GM12865 (cell line): ENCODE measurements at regions not wholly inside any gene's neighbourhood (a gene's known extent, or its start where the extent isn't known, plus 50 kb on each side); places are given as distances from the start of the nearest gene placed in this dataset.
"Not testable (repeated sequence)": the region's sequence is repeated elsewhere in the genome, so short reads cannot be mapped to it uniquely, and the experiment has no call there.

Experiments used
- DNase-seq: peaks from one replicate; pipeline ENCODE4 v3.0.0; 2010; ENCODE audit warnings: low read depth
- H3K4me3 ChIP-seq: 2 replicates; pipeline ENCODE4 v1.5.1; 2011; ENCODE audit warnings: mild to moderate bottlenecking, low read depth, low read length, control low read depth
- TF ChIP-seq, protein P1 (sequence below): IDR thresholded peaks from 2 replicates; pipeline ENCODE4 v1.5.1; 2011; ENCODE audit warnings: low read length, control low read depth, low read depth, inconsistent platforms; ENCODE audit not compliant: insufficient read depth; ENCODE audit errors: missing control alignments

DNA sequence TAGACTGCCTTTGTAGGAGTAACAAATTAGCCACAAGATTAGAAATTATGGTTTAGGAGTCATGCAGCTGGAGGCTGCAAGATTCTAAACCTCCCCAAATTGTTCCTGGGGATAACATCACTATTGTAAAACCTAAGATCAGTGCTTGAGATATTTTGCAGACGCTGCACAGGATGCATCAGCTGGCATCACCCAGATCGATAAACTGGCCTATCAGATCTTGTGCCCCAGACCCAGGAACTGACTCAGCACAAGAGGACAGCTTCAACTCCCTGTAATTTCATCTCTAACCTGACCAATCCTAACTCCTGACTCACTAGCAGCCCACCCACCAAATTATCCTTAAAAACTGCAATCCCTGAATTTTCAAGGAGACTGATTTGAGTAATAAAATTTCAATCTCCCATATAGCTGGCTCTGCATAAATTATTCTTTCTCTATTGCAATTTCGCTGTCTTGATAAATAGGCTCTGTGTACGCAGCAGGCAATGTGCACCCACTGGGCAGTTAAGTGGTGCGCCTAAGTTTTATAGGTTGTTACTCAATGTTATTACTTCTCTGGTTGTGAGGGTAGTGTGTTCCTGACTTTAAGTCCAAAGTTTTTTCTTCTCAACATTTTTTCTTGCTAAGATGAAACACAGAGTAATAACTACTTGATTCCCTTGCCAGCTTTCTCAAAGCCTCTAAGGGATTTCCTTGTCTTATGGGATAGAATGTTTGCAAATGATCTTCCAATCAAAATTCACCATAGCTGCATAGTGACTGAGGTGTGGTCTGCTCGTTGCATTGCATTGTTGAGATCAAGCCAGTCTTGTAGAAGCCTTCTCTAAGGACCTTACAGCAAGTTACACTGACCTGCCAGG lies 312.3 kb upstream of the DKK2 start:
- TF ChIP-seq, protein P1, sequence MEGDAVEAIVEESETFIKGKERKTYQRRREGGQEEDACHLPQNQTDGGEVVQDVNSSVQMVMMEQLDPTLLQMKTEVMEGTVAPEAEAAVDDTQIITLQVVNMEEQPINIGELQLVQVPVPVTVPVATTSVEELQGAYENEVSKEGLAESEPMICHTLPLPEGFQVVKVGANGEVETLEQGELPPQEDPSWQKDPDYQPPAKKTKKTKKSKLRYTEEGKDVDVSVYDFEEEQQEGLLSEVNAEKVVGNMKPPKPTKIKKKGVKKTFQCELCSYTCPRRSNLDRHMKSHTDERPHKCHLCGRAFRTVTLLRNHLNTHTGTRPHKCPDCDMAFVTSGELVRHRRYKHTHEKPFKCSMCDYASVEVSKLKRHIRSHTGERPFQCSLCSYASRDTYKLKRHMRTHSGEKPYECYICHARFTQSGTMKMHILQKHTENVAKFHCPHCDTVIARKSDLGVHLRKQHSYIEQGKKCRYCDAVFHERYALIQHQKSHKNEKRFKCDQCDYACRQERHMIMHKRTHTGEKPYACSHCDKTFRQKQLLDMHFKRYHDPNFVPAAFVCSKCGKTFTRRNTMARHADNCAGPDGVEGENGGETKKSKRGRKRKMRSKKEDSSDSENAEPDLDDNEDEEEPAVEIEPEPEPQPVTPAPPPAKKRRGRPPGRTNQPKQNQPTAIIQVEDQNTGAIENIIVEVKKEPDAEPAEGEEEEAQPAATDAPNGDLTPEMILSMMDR, result no peak
- DNase-seq, result no peak
- no peak overlapping the region for H3K4me3 ChIP-seq

DNA sequence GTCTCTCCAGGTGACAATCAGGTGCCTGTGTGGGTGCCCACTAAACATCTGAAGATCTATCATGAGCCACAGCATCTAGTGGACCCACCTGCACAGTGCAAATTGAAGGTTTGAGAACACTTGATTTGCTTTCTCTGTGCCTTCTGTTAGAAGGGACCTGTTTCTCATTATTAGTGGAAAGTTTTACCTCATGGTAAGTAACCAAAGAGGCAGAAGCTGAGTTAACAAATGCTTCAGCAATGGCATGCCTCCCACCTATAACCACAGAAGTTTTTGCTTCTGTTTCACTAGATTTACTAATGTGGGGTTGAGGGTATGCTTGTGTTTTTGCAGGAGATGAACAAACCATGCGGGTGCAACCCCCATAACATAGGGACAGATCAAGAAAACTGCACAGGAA lies 297.4 kb upstream of the DKK2 start:
- no peak for DNase-seq
- no peak overlapping the region for H3K4me3 ChIP-seq
- TF ChIP-seq, protein P1, result no peak

DNA sequence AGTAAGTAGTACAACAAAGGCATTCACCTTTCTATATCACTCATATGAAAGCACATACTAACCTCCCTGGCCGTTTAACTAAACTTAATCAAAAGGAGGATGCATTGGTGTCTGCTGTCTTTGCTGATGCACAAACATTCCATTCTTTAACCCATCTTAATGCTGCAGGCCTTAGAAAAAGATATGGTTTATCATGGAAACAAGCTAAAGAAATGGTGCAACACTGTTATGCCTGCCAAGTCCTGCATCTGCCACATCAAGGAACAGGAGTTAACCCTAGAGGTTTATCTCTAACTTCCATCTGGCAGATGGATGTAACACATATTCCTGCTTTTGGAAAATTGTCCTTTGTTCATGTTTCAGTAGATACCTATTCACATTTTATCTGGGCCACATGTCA lies 296.5 kb upstream of the DKK2 start:
- not testable (repeated sequence) for DNase-seq

DNA sequence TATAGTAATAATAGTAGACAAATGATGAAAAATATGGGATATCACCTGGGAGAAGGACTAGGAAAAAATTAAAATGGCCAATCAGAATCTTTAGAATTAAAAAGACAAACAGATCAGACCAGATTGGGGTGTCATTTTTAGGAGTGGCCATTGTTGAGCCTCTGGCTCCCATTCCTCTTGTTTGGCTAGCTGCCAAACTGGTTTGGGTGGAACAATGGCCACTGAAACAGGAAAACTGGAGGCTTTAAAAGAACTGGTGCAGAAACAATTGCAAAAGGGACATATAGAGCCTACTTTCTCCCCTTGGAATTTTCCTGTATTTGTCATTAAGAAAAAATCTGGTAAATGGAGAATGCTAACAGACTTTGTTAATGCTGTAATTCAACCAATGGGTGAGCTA lies 294.8 kb upstream of the DKK2 start:
- no peak for DNase-seq
- TF ChIP-seq, protein P1, result no peak
- H3K4me3 ChIP-seq, result no peak overlapping the region

More for the DNA sequence above, 296.5 kb upstream of the DKK2 start:
- not testable (repeated sequence) for H3K4me3 ChIP-seq

DNA sequence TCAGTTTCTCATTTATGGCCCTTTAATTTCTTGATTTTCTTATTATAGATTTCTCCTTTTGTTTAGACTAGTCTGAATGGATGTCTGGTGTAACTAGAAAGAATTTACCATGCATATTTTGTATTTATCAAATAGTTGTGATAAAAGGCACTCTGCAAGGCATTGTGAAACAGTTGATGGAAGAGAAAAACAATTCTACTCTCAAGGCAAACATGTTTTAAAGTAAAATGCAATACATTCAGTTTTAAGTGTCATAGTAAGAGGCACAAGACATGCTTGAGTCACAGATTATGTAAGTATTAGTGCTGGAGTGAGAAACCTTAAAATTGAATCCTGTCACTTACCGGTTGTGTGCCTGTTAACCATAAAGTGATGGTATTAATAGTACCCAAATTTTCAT lies 283.3 kb upstream of the DKK2 start:
- no peak for DNase-seq
- no peak overlapping the region for H3K4me3 ChIP-seq
- TF ChIP-seq, protein P1, result no peak

DNA sequence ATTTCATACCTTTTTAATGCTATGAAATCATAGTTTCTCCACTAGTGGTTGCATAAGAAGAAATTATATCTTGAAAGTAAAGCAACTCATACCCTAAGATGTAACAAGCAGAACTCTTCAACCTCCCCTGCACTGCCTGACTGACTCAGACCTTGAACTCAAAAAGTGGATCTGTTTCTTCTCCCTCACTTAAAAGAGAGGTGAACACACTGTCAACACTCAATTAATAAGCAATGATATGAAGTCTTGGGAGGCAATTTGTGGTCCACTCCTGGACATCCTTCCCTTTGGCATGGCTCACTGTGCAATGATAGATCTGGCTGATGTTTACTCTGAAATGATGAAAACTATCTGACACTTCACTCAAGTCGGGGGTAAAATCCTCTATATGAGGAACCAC lies 282.0 kb upstream of the DKK2 start:
- TF ChIP-seq, protein P1, result no peak
- no peak overlapping the region for H3K4me3 ChIP-seq
- DNase-seq, result no peak

DNA sequence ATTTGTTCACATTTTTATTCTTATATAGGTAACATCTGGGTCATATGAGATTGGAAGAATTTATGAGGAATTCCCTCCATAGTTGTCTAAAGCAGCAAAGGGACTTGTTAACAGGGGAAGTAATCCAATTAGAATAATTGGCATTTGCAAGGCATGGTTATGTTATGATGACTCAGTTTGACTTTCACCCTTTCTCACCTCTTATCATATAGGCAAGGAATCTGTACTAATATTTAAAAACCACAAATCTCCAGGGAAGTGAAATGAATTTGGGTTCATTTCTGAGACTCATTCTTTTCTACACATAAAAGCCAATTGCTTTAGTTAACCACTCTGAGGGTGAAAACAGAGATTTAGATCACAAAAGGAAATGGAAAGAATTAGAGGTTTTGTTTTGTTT lies 281.5 kb upstream of the DKK2 start:
- H3K4me3 ChIP-seq, result no peak overlapping the region
- TF ChIP-seq, protein P1, result no peak
- no peak for DNase-seq
